ENCODE measurements at regions not wholly inside any gene's neighbourhood (a gene's known extent, or its start where the extent isn't known, plus 50 kb on each side); places are given as distances from the start of the nearest gene placed in this dataset.

- CTCF ChIA-PET = interaction anchor here (0.6 kb wide), 1 partner anchor 860 kb away, joined by 3 read pairs; no protein-coding TSS in a partner anchor
- no peak for TF ChIP-seq CTCF (IDR thresholded peaks at IDR 0.05; ENCODE audit: unreplicated experiment)
- no TSS peak for BruUV-seq (replicated peaks)
- Mint-ChIP-seq H3K4me1 (ENCODE audit: insufficient read depth, unreplicated experiment) (no peaks in the 10 kb centered on the region), H3K27me3 (ENCODE audit: insufficient read depth, unreplicated experiment) (no peaks in the 10 kb centered on the region), H3K36me3 (ENCODE audit: insufficient read depth, unreplicated experiment) (no peaks in the 10 kb centered on the region), H3K9me3 (ENCODE audit: unreplicated experiment) (no peaks in the 10 kb centered on the region), H3K27ac (ENCODE audit: low read depth, unreplicated experiment) (no peak overlapping the region), H3K4me3 (ENCODE audit: unreplicated experiment) (no peak overlapping the region)
- intact Hi-C loops (cut with micrococcal nuclease) = no loop called here
- DNase-seq (ENCODE audit: unreplicated experiment) = peak; percentile 42
- POLR2A ChIA-PET = no interaction called here
Observed at GRCh38 chr4:116066711-116067245, 953.4 kb upstream of the NDST4 start.

GRCh38 chr4:116064331-116064730 is 950.9 kb upstream of the NDST4 start:
- POLR2A ChIA-PET = no interaction called here
- H3K27me3 Mint-ChIP-seq (ENCODE audit: insufficient read depth, unreplicated experiment) = no peaks in the 10 kb centered on the region
- H3K9me3 Mint-ChIP-seq (ENCODE audit: unreplicated experiment) = no peaks in the 10 kb centered on the region
- H3K36me3 Mint-ChIP-seq (ENCODE audit: insufficient read depth, unreplicated experiment) = no peaks in the 10 kb centered on the region
- CTCF ChIA-PET = no interaction called here
- no peaks in the 10 kb centered on the region for H3K4me1 Mint-ChIP-seq (ENCODE audit: insufficient read depth, unreplicated experiment)
- no peak for DNase-seq (ENCODE audit: unreplicated experiment)
- intact Hi-C loops (cut with micrococcal nuclease) = no loop called here
- no peak for TF ChIP-seq CTCF (IDR thresholded peaks at IDR 0.05; ENCODE audit: unreplicated experiment)
- BruUV-seq (replicated peaks) = no TSS peak
- no peak overlapping the region for H3K4me3 Mint-ChIP-seq (ENCODE audit: unreplicated experiment)
- no peak overlapping the region for H3K27ac Mint-ChIP-seq (ENCODE audit: low read depth, unreplicated experiment)

GRCh38 chr4:116059361-116059760 is 945.9 kb upstream of the NDST4 start:
- ChIA-PET CTCF (interaction anchor here (0.6 to 0.8 kb wide), 3 partner anchors 10 to 299 kb away, joined by 3 to 4 read pairs (median 3); no protein-coding TSS in a partner anchor), POLR2A (no interaction called here)
- Mint-ChIP-seq H3K9me3 (ENCODE audit: unreplicated experiment) (no peaks in the 10 kb centered on the region), H3K36me3 (ENCODE audit: insufficient read depth, unreplicated experiment) (no peaks in the 10 kb centered on the region), H3K4me1 (ENCODE audit: insufficient read depth, unreplicated experiment) (no peaks in the 10 kb centered on the region), H3K4me3 (ENCODE audit: unreplicated experiment) (no peak overlapping the region), H3K27ac (ENCODE audit: low read depth, unreplicated experiment) (no peak overlapping the region), H3K27me3 (ENCODE audit: insufficient read depth, unreplicated experiment) (no peaks in the 10 kb centered on the region)
- TF ChIP-seq CTCF (IDR thresholded peaks at IDR 0.05; ENCODE audit: unreplicated experiment) = no peak
- no peak for DNase-seq (ENCODE audit: unreplicated experiment)
- BruUV-seq (replicated peaks) = no TSS peak
- intact Hi-C loops (cut with micrococcal nuclease) = loop anchor here (5.0 to 10.0 kb wide), 2 partner anchors 95 to 123 kb away; no protein-coding TSS in a partner anchor

- Mint-ChIP-seq H3K27ac (ENCODE audit: low read depth, unreplicated experiment) (no peak overlapping the region), H3K27me3 (ENCODE audit: insufficient read depth, unreplicated experiment) (no peaks in the 10 kb centered on the region), H3K36me3 (ENCODE audit: insufficient read depth, unreplicated experiment) (no peaks in the 10 kb centered on the region), H3K4me1 (ENCODE audit: insufficient read depth, unreplicated experiment) (no peaks in the 10 kb centered on the region), H3K4me3 (ENCODE audit: unreplicated experiment) (no peak overlapping the region), H3K9me3 (ENCODE audit: unreplicated experiment) (no peaks in the 10 kb centered on the region)
- DNase-seq (ENCODE audit: unreplicated experiment) = no peak
- ChIA-PET POLR2A (no interaction called here), CTCF (interaction anchor here (0.7 to 0.9 kb wide), 3 partner anchors 91 to 1545 kb away, joined by 3 to 4 read pairs (median 3); no protein-coding TSS in a partner anchor)
- no TSS peak for BruUV-seq (replicated peaks)
- no peak for TF ChIP-seq CTCF (IDR thresholded peaks at IDR 0.05; ENCODE audit: unreplicated experiment)
- intact Hi-C loops (cut with micrococcal nuclease) = loop anchor here (5.0 to 10.0 kb wide), 2 partner anchors 97 to 124 kb away; no protein-coding TSS in a partner anchor
Observed at GRCh38 chr4:116058129-116058528, 944.7 kb upstream of the NDST4 start.
